ENCODE measurements at regions not wholly inside any gene's neighbourhood (a gene's known extent, or its start where the extent isn't known, plus 50 kb on each side); places are given as distances from the start of the nearest gene placed in this dataset.

GRCh38 chrX:39384996-39385395 lies 583.7 kb downstream of the MID1IP1 start:
- DNase-seq (ENCODE audit: low read depth, low spot score) (no peak), FAIRE-seq (no peak)
- Histone ChIP-seq H3K27ac (ENCODE audit: control insufficient read depth, insufficient read depth, low read length) (no peak overlapping the region), H3K4me2 (ENCODE audit: control insufficient read depth, extremely low read depth, insufficient read depth, low read depth, low read length) (no peak overlapping the region), H3K79me2 (ENCODE audit: control insufficient read depth, insufficient read depth, low read length) (no peaks in the 10 kb centered on the region), H4K20me1 (ENCODE audit: control insufficient read depth, extremely low read depth, insufficient read depth, low read length) (no peaks in the 10 kb centered on the region), H3K4me1 (ENCODE audit: control insufficient read depth, extremely low read depth, insufficient read depth, low read length) (no peaks in the 10 kb centered on the region), H3K9ac (ENCODE audit: control insufficient read depth, extremely low read depth, insufficient read depth, low read length) (no peak overlapping the region), H3K4me3 (ENCODE audit: control insufficient read depth in 2 of 3, extremely low read depth in 1 of 3, insufficient read depth in 2 of 3, low read depth in 1 of 3, low read length in 3 of 3) (no peak overlapping the region), H3K27me3 (ENCODE audit: control insufficient read depth, extremely low read depth, insufficient read depth, low read length) (peaks cover 7% of the 10 kb centered on the region), H2AFZ (ENCODE audit: control insufficient read depth, low read length) (no peak overlapping the region), H3K9me1 (ENCODE audit: control insufficient read depth, extremely low read depth, insufficient read depth, low read length) (no peaks in the 10 kb centered on the region), H3K36me3 (ENCODE audit: control insufficient read depth in 2 of 2, extremely low read depth in 1 of 2, insufficient read depth in 2 of 2, low read length in 2 of 2) (no peaks in the 10 kb centered on the region), H3K9me3 (ENCODE audit: control insufficient read depth, low read depth, low read length) (no peaks in the 10 kb centered on the region)
- TF ChIP-seq, protein P1, sequence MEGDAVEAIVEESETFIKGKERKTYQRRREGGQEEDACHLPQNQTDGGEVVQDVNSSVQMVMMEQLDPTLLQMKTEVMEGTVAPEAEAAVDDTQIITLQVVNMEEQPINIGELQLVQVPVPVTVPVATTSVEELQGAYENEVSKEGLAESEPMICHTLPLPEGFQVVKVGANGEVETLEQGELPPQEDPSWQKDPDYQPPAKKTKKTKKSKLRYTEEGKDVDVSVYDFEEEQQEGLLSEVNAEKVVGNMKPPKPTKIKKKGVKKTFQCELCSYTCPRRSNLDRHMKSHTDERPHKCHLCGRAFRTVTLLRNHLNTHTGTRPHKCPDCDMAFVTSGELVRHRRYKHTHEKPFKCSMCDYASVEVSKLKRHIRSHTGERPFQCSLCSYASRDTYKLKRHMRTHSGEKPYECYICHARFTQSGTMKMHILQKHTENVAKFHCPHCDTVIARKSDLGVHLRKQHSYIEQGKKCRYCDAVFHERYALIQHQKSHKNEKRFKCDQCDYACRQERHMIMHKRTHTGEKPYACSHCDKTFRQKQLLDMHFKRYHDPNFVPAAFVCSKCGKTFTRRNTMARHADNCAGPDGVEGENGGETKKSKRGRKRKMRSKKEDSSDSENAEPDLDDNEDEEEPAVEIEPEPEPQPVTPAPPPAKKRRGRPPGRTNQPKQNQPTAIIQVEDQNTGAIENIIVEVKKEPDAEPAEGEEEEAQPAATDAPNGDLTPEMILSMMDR (optimal IDR thresholded peaks at IDR 0.05 in 1 of 3, IDR thresholded peaks at IDR 0.05 in 1 of 3, conservative IDR thresholded peaks at IDR 0.05 in 1 of 3; ENCODE audit: extremely low read depth in 1 of 3, insufficient read depth in 2 of 3, low read length in 3 of 3), result no peak
- TF ChIP-seq EZH2 (IDR thresholded peaks at IDR 0.05; ENCODE audit: low read length), result no peak
- dilution Hi-C loops (cut with MboI; ENCODE audit: extremely low pct_ligation_motif_present, low sequenced_read_pairs), result no loop called here

DNA sequence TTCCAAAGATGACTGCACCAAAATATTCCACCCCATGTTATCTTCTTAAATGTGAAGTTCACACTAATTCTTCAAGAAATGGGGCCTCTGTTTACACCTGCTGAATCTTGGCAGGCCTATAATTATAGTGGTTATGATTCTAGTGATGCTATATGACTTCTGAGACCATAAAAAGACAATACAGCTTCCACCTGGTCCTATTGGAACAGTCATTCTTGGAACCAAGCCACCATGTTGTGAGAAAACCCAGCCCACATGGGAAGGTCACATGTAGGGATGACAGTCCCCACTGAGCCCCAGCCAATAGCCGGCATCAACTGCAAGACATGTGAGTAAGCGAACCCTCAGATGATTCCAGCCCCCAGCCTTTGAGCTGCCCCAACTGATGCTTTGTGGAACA lies 587.5 kb downstream of the MID1IP1 start:
- no peak for DNase-seq (ENCODE audit: low read depth, low spot score)
- no peak for TF ChIP-seq EZH2 (IDR thresholded peaks at IDR 0.05; ENCODE audit: low read length)
- TF ChIP-seq, protein P1 (optimal IDR thresholded peaks at IDR 0.05 in 1 of 3, IDR thresholded peaks at IDR 0.05 in 1 of 3, conservative IDR thresholded peaks at IDR 0.05 in 1 of 3; ENCODE audit: extremely low read depth in 1 of 3, insufficient read depth in 2 of 3, low read length in 3 of 3), result no peak
- no peak overlapping the region for H3K27ac ChIP-seq (ENCODE audit: control insufficient read depth, insufficient read depth, low read length)

More for the DNA sequence above, 587.5 kb downstream of the MID1IP1 start:
- dilution Hi-C loops (cut with MboI; ENCODE audit: extremely low pct_ligation_motif_present, low sequenced_read_pairs), result no loop called here
- no peak for FAIRE-seq
- no peak overlapping the region for H2AFZ ChIP-seq (ENCODE audit: control insufficient read depth, low read length)
- H3K9ac ChIP-seq (ENCODE audit: control insufficient read depth, extremely low read depth, insufficient read depth, low read length), result no peak overlapping the region
- no peaks in the 10 kb centered on the region for H3K4me1 ChIP-seq (ENCODE audit: control insufficient read depth, extremely low read depth, insufficient read depth, low read length)
- no peaks in the 10 kb centered on the region for H3K9me1 ChIP-seq (ENCODE audit: control insufficient read depth, extremely low read depth, insufficient read depth, low read length)
- H3K9me3 ChIP-seq (ENCODE audit: control insufficient read depth, low read depth, low read length), result no peaks in the 10 kb centered on the region
- H3K4me3 ChIP-seq (ENCODE audit: control insufficient read depth in 2 of 3, extremely low read depth in 1 of 3, insufficient read depth in 2 of 3, low read depth in 1 of 3, low read length in 3 of 3), result no peak overlapping the region
- H3K4me2 ChIP-seq (ENCODE audit: control insufficient read depth, extremely low read depth, insufficient read depth, low read depth, low read length), result no peak overlapping the region
- H3K36me3 ChIP-seq (ENCODE audit: control insufficient read depth in 2 of 2, extremely low read depth in 1 of 2, insufficient read depth in 2 of 2, low read length in 2 of 2), result no peaks in the 10 kb centered on the region
- H3K27me3 ChIP-seq (ENCODE audit: control insufficient read depth, extremely low read depth, insufficient read depth, low read length), result peaks cover 7% of the 10 kb centered on the region
- no peaks in the 10 kb centered on the region for H3K79me2 ChIP-seq (ENCODE audit: control insufficient read depth, insufficient read depth, low read length)
- H4K20me1 ChIP-seq (ENCODE audit: control insufficient read depth, extremely low read depth, insufficient read depth, low read length), result no peaks in the 10 kb centered on the region

Data from keratinocyte (primary cell).